Right lobe of liver (tissue), 6 donors: ENCODE measurements at regions not wholly inside any gene's neighbourhood (a gene's known extent, or its start where the extent isn't known, plus 50 kb on each side); places are given as distances from the start of the nearest gene placed in this dataset.
"Not testable (repeated sequence)": the region's sequence is repeated elsewhere in the genome, so short reads cannot be mapped to it uniquely, and the experiment has no call there.

Experiments
- ATAC-seq, 4 donors: fragments of 200-7000 bp; cut with Tn5 transposase; one replicate each; pipeline ENCODE4 v1.9.1; 2020; ENCODE audit warnings: mild to moderate bottlenecking in 4 of 4, moderate library complexity in 4 of 4
- DNase-seq, 3 donors: peaks; one replicate each; pipeline ENCODE4 v3.0.0-alpha.2; 2020
- H3K27ac ChIP-seq, 3 donors: fragments of 200-600 bp; one replicate each; pipeline ENCODE4 v1.8.0; 2022
- H3K27me3 ChIP-seq, 2 donors: fragments of 200-600 bp; one replicate each; pipeline ENCODE4 v1.8.0; 2022
- H3K36me3 ChIP-seq, 4 donors: fragments of 200-600 bp; sonication (generic) in 1 of 4; one replicate each; pipeline versions ENCODE4 v1.5.1 to v1.8.0; 2017 to 2022; ENCODE audit warnings: control low read depth in 1 of 4
- H3K4me1 ChIP-seq, 4 donors: fragments of 200-600 bp; sonication (generic) in 1 of 4; one replicate each; pipeline versions ENCODE4 v1.5.1 to v1.8.0; 2017 to 2022; ENCODE audit warnings: control low read depth in 1 of 4
- H3K4me3 ChIP-seq, 3 donors: fragments of 200-600 bp; one replicate each; pipeline ENCODE4 v1.8.0; 2022
- H3K9me3 ChIP-seq, 4 donors: fragments of 200-600 bp; sonication (generic) in 1 of 4; one replicate each; pipeline versions ENCODE4 v1.5.1 to v1.8.0; 2017 to 2022; ENCODE audit warnings: control low read depth in 1 of 4
- POLR2A ChIP-seq: fragments of 450-650 bp; IDR thresholded peaks from one replicate; pipeline ENCODE4 v1.6.1; 2017; ENCODE audit warnings: antibody characterized with exemption, mild to moderate bottlenecking
- WGBS: methylation state at CpG from one replicate; pipeline ENCODE4 v1.1.6; 2018; ENCODE audit warnings: low coverage, low lambda C conversion rate; ENCODE audit not compliant: insufficient coverage; ENCODE audit errors: missing lambda C conversion rate; 5-methylcytosine and 5-hydroxymethylcytosine counted together
- intact Hi-C, 2 donors: fragments of 100-400 bp; cut with DNase I; formaldehyde crosslinking; loops; one replicate each; pipeline versions ENCODE4 v1.11.2 to v1.14.1; 2022
- TF ChIP-seq, protein P1 (sequence below), 4 donors: fragments of 200-600 bp in 3 of 4; fragments of 450-650 bp in 1 of 4; IDR thresholded peaks; one replicate each; pipeline versions ENCODE4 v1.5.1 to v1.8.0; 2016 to 2022; ENCODE audit warnings: antibody characterized with exemption in 4 of 4, mild to moderate bottlenecking in 2 of 4
- donor health status: DM: no; HTN: yes; CAD: no.
- donor health status: DM: no; HTN: no; CAD: no.
- donor health status: DM: no; HTN: no; CAD: no.
- donor health status: DM: no; HTN: yes; CAD: no.
- donor health status: DM: no; HTN: yes; CAD: no.

- no peaks in the 10 kb centered on the region for H3K4me1 ChIP-seq
- H3K36me3 ChIP-seq = no peaks in the 10 kb centered on the region
- H3K9me3 ChIP-seq = no peaks in the 10 kb centered on the region
- DNase-seq = no peak
- no peak for ATAC-seq
- 62% methylated on average over 13 of the region's 27 CpGs for whole genome bisulfite sequencing
- no peaks in the 10 kb centered on the region for H3K27me3 ChIP-seq
- no peak overlapping the region for H3K27ac ChIP-seq
- no peak overlapping the region for H3K4me3 ChIP-seq
- intact Hi-C loops = no loop called here
- no peak for TF ChIP-seq POLR2A
- TF ChIP-seq, protein P1, sequence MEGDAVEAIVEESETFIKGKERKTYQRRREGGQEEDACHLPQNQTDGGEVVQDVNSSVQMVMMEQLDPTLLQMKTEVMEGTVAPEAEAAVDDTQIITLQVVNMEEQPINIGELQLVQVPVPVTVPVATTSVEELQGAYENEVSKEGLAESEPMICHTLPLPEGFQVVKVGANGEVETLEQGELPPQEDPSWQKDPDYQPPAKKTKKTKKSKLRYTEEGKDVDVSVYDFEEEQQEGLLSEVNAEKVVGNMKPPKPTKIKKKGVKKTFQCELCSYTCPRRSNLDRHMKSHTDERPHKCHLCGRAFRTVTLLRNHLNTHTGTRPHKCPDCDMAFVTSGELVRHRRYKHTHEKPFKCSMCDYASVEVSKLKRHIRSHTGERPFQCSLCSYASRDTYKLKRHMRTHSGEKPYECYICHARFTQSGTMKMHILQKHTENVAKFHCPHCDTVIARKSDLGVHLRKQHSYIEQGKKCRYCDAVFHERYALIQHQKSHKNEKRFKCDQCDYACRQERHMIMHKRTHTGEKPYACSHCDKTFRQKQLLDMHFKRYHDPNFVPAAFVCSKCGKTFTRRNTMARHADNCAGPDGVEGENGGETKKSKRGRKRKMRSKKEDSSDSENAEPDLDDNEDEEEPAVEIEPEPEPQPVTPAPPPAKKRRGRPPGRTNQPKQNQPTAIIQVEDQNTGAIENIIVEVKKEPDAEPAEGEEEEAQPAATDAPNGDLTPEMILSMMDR (IDR thresholded peaks at IDR 0.05) = no peak
Observed at GRCh38 chr5:1959725-1960581, 77.2 kb upstream of the IRX4 start.

GRCh38 chr5:1959231-1959630 lies 76.5 kb upstream of the IRX4 start:
- ATAC-seq (no peak), DNase-seq (no peak)
- no peaks in the 10 kb centered on the region for H3K36me3 ChIP-seq
- WGBS = 40% methylated on average over 7 of the region's 7 CpGs
- intact Hi-C loops = no loop called here
- H3K4me3 ChIP-seq = no peak overlapping the region
- no peak for TF ChIP-seq POLR2A
- TF ChIP-seq, protein P1 (IDR thresholded peaks at IDR 0.05) = no peak
- H3K27ac ChIP-seq = no peak overlapping the region
- no peaks in the 10 kb centered on the region for H3K27me3 ChIP-seq
- H3K9me3 ChIP-seq = no peaks in the 10 kb centered on the region
- no peaks in the 10 kb centered on the region for H3K4me1 ChIP-seq

DNA sequence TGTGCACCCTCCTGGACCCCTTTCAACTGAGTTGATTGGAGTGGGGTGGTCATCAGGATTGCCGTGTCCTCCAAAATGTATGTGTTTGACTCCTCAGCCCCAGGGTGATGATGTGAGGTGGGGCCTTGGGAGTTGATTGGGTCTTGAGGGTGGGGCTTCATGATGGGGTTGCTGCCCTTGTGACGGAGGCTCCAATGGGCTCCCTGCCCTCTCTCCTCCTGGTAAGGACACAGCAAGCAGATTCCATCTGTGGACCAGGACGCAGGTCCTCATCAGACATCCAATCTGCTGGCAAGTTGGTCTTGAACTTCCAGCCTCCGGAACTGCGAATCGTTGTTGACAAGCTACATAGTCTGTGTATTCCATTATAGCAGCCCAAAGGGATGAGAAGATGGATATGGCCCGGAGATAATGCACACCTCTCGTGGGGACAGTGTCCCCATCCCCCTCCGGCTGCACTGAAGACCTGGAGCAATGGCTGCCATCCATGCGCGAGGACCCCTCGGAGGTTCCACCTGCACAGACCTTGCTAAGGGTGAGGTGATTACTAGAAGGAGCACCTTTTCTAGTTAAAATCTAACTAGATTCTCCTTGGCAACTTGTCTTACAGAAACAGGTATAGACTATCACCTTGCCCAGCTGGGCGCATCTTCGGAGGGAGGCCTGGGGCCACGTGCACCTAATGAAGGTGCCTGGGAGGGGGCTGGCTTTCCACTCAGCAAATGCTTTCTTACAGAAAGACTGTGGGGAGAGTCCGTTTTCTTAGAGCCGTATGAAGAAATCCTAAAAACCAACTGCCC lies 75.7 kb upstream of the IRX4 start:
- DNase-seq (no peak), ATAC-seq (no peak)
- no peaks in the 10 kb centered on the region for H3K9me3 ChIP-seq
- WGBS = 80% methylated on average over 1 of the region's 17 CpGs
- intact Hi-C loops = no loop called here
- TF ChIP-seq, protein P1 (IDR thresholded peaks at IDR 0.05) = no peak
- no peak for TF ChIP-seq POLR2A
- H3K27me3 ChIP-seq = no peaks in the 10 kb centered on the region
- H3K4me3 ChIP-seq = no peak overlapping the region
- no peak overlapping the region for H3K27ac ChIP-seq
- H3K4me1 ChIP-seq = no peaks in the 10 kb centered on the region
- no peaks in the 10 kb centered on the region for H3K36me3 ChIP-seq

- intact Hi-C loops = no loop called here
Observed at GRCh38 chr5:1955586-1955985, 72.9 kb upstream of the IRX4 start.

DNA sequence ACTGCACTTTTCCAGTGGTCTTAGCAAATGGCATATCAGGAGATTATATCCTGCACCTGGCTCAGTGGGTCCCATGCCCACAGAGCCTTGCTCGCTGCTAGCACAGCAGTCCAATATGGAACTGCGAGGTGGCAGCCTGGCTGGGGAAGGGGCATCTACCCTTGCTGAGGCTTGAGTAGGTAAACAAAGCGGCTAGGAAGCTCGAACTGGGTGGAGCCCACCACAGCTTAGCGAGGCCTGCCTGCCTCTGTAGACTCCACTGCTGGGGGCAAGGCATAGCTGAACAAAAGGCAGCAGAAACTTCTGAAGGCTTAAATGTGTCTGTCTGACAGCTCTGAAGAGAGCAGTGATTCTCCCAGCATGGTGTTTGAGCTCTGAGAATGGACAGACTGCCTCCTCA lies 71.0 kb upstream of the IRX4 start:
- H3K27me3 ChIP-seq, H3K36me3 ChIP-seq, H3K9me3 ChIP-seq, DNase-seq, H3K4me1 ChIP-seq, ATAC-seq, H3K4me3 ChIP-seq, H3K27ac ChIP-seq, intact Hi-C loops: not testable (repeated sequence)
- 60% methylated on average over 1 of the region's 5 CpGs for WGBS

More at GRCh38 chr5:1955586-1955985, 72.9 kb upstream of the IRX4 start:
- 80% methylated on average over 6 of the region's 6 CpGs for WGBS
- no peaks in the 10 kb centered on the region for H3K9me3 ChIP-seq
- no peaks in the 10 kb centered on the region for H3K27me3 ChIP-seq
- TF ChIP-seq POLR2A = no peak
- TF ChIP-seq, protein P1 (IDR thresholded peaks at IDR 0.05) = no peak
- ATAC-seq (no peak), DNase-seq (no peak)
- no peaks in the 10 kb centered on the region for H3K4me1 ChIP-seq
- H3K4me3 ChIP-seq = no peak overlapping the region
- no peak overlapping the region for H3K27ac ChIP-seq
- H3K36me3 ChIP-seq = no peaks in the 10 kb centered on the region
